Liver (tissue), 8 donors: ENCODE measurements at regions not wholly inside any gene's neighbourhood (a gene's known extent, or its start where the extent isn't known, plus 50 kb on each side); places are given as distances from the start of the nearest gene placed in this dataset.

Source experiments
- DNase-seq: peaks from one replicate; pipeline ENCODE4 v3.0.0-alpha.2; 2017; ENCODE audit warnings: low spot score
- H3K27ac ChIP-seq, 2 donors: one replicate each; pipeline ENCODE4 v1.7.0; 2013; ENCODE audit warnings: inconsistent platforms in 2 of 2, low read length in 2 of 2, control low read depth in 1 of 2, low read depth in 1 of 2, mild to moderate bottlenecking in 1 of 2
- H3K27me3 ChIP-seq, 4 donors: one replicate each; pipeline versions ENCODE4 v1.6.1 to v1.7.0; 2013; ENCODE audit warnings: low read length in 3 of 4, inconsistent platforms in 1 of 4, mild to moderate bottlenecking in 1 of 4, moderate library complexity in 1 of 4; ENCODE audit not compliant: control insufficient read depth in 4 of 4, insufficient read depth in 4 of 4
- H3K36me3 ChIP-seq, 4 donors: one replicate each; pipeline versions ENCODE4 v1.6.1 to v1.7.0; 2013; ENCODE audit warnings: low read length in 3 of 4, mild to moderate bottlenecking in 3 of 4, low read depth in 1 of 4, moderate library complexity in 1 of 4; ENCODE audit not compliant: control insufficient read depth in 4 of 4, insufficient read depth in 3 of 4
- H3K4me1 ChIP-seq, 4 donors: one replicate each; pipeline versions ENCODE4 v1.6.1 to v1.7.0; 2013; ENCODE audit warnings: low read length in 3 of 4, mild to moderate bottlenecking in 3 of 4, moderate library complexity in 1 of 4; ENCODE audit not compliant: control insufficient read depth in 4 of 4, insufficient read depth in 4 of 4
- H3K4me3 ChIP-seq, 3 donors: one replicate each; pipeline versions ENCODE4 v1.6.1 to v1.7.0; 2013; ENCODE audit warnings: low read length in 3 of 3, control low read depth in 1 of 3, low read depth in 1 of 3, mild to moderate bottlenecking in 1 of 3
- H3K9ac ChIP-seq, 2 donors: one replicate each; pipeline ENCODE4 v1.7.0; 2013; ENCODE audit warnings: low read length in 2 of 2, mild to moderate bottlenecking in 2 of 2, moderate library complexity in 2 of 2, control low read depth in 1 of 2, low read depth in 1 of 2
- H3K9me3 ChIP-seq, 4 donors: one replicate each; pipeline versions ENCODE4 v1.6.1 to v1.7.0; 2013; ENCODE audit warnings: low read length in 3 of 4; ENCODE audit not compliant: control insufficient read depth in 4 of 4
- ATF3 ChIP-seq: IDR thresholded peaks from 2 replicates; pipeline ENCODE4 v1.6.1; 2016; ENCODE audit warnings: antibody characterized with exemption
- CTCF ChIP-seq: fragments of 150-350 bp; IDR thresholded peaks from 2 replicates; pipeline ENCODE4 v1.5.1; 2017; ENCODE audit warnings: improper control_type of control experiment, low read depth, low read length; ENCODE audit not compliant: missing input control
- EGR1 ChIP-seq, 2 donors: IDR thresholded peaks; 2 replicates each; pipeline ENCODE4 v1.6.1; 2016 to 2018; ENCODE audit warnings: antibody characterized with exemption in 2 of 2, low read depth in 2 of 2
- FOXA1 ChIP-seq: IDR thresholded peaks from 2 replicates; pipeline ENCODE4 v1.6.1; 2016; ENCODE audit warnings: antibody characterized with exemption
- FOXA2 ChIP-seq: IDR thresholded peaks from 2 replicates; pipeline ENCODE4 v1.6.1; 2016; ENCODE audit warnings: antibody characterized with exemption
- GABPA ChIP-seq, 2 donors: IDR thresholded peaks in 1 of 2; conservative IDR thresholded peaks in 1 of 2; 2 replicates each; pipeline ENCODE4 v1.6.1; 2016; ENCODE audit warnings: antibody characterized with exemption in 2 of 2, mild to moderate bottlenecking in 1 of 2, moderate library complexity in 1 of 2
- HNF4A ChIP-seq, 2 donors: conservative IDR thresholded peaks; 2 replicates each; pipeline ENCODE4 v1.6.1; 2016; ENCODE audit warnings: antibody characterized with exemption in 2 of 2, mild to moderate bottlenecking in 2 of 2
- HNF4G ChIP-seq: IDR thresholded peaks from 2 replicates; pipeline ENCODE4 v1.6.1; 2016; ENCODE audit warnings: antibody characterized with exemption
- JUND ChIP-seq, 2 donors: IDR thresholded peaks; 2 replicates each; pipeline ENCODE4 v1.6.1; 2016; ENCODE audit warnings: antibody characterized with exemption in 2 of 2
- MAX ChIP-seq: IDR thresholded peaks from 2 replicates; pipeline ENCODE4 v1.6.1; 2016; ENCODE audit warnings: antibody characterized with exemption
- NR2F2 ChIP-seq: IDR thresholded peaks from 2 replicates; pipeline ENCODE4 v1.6.1; 2016; ENCODE audit warnings: antibody characterized with exemption
- RAD21 ChIP-seq, 2 donors: IDR thresholded peaks; 2 replicates each; pipeline ENCODE4 v1.6.1; 2016; ENCODE audit warnings: antibody characterized with exemption in 2 of 2, mild to moderate bottlenecking in 2 of 2
- REST ChIP-seq: IDR thresholded peaks from 2 replicates; pipeline ENCODE4 v1.6.1; 2016; ENCODE audit warnings: antibody characterized with exemption, mild to moderate bottlenecking
- RXRA ChIP-seq, 2 donors: IDR thresholded peaks; 2 replicates each; pipeline ENCODE4 v1.6.1; 2017 to 2018; ENCODE audit warnings: antibody characterized with exemption in 2 of 2, mild to moderate bottlenecking in 1 of 2
- SP1 ChIP-seq: IDR thresholded peaks from 2 replicates; pipeline ENCODE4 v1.6.1; 2018; ENCODE audit warnings: antibody characterized with exemption, mild to moderate bottlenecking
- TAF1 ChIP-seq: conservative IDR thresholded peaks from 2 replicates; pipeline ENCODE4 v1.6.1; 2016; ENCODE audit warnings: antibody characterized with exemption, mild to moderate bottlenecking
- YY1 ChIP-seq: IDR thresholded peaks from 2 replicates; pipeline ENCODE4 v1.6.1; 2016; ENCODE audit warnings: antibody characterized with exemption, mild to moderate bottlenecking
- ZBTB33 ChIP-seq: IDR thresholded peaks from 2 replicates; pipeline ENCODE4 v1.6.1; 2016; ENCODE audit warnings: antibody characterized with exemption
- WGBS: extraction: QIAGEN DNeasy Blood & Tissue Kit; methylation state at CpG from one replicate; pipeline ENCODE4 v1.1.7; 2013; 5-methylcytosine and 5-hydroxymethylcytosine counted together
- donor health status: healthy.
- donor health status: healthy.
- donor health status: healthy.
- donor health status: healthy.
- donor health status: healthy.

- peaks cover 0 to 2% (median 0%) of the 10 kb centered on the region in 4 donors for H3K27me3 ChIP-seq
- 52% methylated on average over 9 of the region's 9 CpGs for WGBS
- no peak overlapping the region for H3K27ac ChIP-seq
- TF ChIP-seq GABPA (IDR thresholded peaks at IDR 0.05 in 1 of 2, conservative IDR thresholded peaks at IDR 0.05 in 1 of 2) (no peak), YY1 (no peak), HNF4A (conservative IDR thresholded peaks at IDR 0.05) (no peak), MAX (no peak)
- H3K9me3 ChIP-seq = no peaks in the 10 kb centered on the region
- DNase-seq = no peak
- no peaks in the 10 kb centered on the region for H3K4me1 ChIP-seq
- no peak overlapping the region for H3K4me3 ChIP-seq
- no peaks in the 10 kb centered on the region for H3K36me3 ChIP-seq
- no peak overlapping the region for H3K9ac ChIP-seq
Measured at GRCh38 chr4:138845664-138846063, 169.9 kb upstream of the NOCT start.

- Histone ChIP-seq H3K27me3 (peaks cover 0 to 2% (median 0%) of the 10 kb centered on the region in 4 donors), H3K9ac (no peak overlapping the region), H3K4me3 (no peak overlapping the region), H3K27ac (no peak overlapping the region), H3K36me3 (no peaks in the 10 kb centered on the region), H3K4me1 (no peaks in the 10 kb centered on the region), H3K9me3 (no peaks in the 10 kb centered on the region)
- TF ChIP-seq SP1 (no peak), NR2F2 (no peak), RXRA (IDR thresholded peaks at IDR 0.05) (no peak), FOXA2 (no peak), CTCF (no peak), YY1 (no peak), EGR1 (IDR thresholded peaks at IDR 0.05; ENCODE audit: low read depth in 2 of 2) (no peak), GABPA (IDR thresholded peaks at IDR 0.05 in 1 of 2, conservative IDR thresholded peaks at IDR 0.05 in 1 of 2) (no peak)
- 71% methylated on average over 6 of the region's 6 CpGs for WGBS
- DNase-seq = no peak
Measured at GRCh38 chr4:138845054-138845453, 170.5 kb upstream of the NOCT start.

- 75% methylated on average over 7 of the region's 7 CpGs for WGBS
Measured at GRCh38 chr4:138843616-138844015, 172.0 kb upstream of the NOCT start.

More at GRCh38 chr4:138843616-138844015, 172.0 kb upstream of the NOCT start:
- no peak overlapping the region for H3K4me3 ChIP-seq
- H3K27me3 ChIP-seq = peaks cover 0 to 2% (median 0%) of the 10 kb centered on the region in 4 donors
- DNase-seq = no peak
- no peak overlapping the region for H3K27ac ChIP-seq
- no peak overlapping the region for H3K9ac ChIP-seq
- H3K9me3 ChIP-seq = no peaks in the 10 kb centered on the region
- TF ChIP-seq CTCF (no peak), EGR1 (IDR thresholded peaks at IDR 0.05; ENCODE audit: low read depth in 2 of 2) (no peak), FOXA1 (no peak), NR2F2 (no peak), TAF1 (no peak), HNF4G (no peak), JUND (IDR thresholded peaks at IDR 0.05) (no peak), RAD21 (IDR thresholded peaks at IDR 0.05) (no peak), FOXA2 (no peak), YY1 (no peak), RXRA (IDR thresholded peaks at IDR 0.05) (no peak), REST (no peak), MAX (no peak), ATF3 (no peak), ZBTB33 (no peak)
- no peaks in the 10 kb centered on the region for H3K36me3 ChIP-seq
- no peaks in the 10 kb centered on the region for H3K4me1 ChIP-seq
